ENCODE measurements at regions not wholly inside any gene's neighbourhood (a gene's known extent, or its start where the extent isn't known, plus 50 kb on each side); places are given as distances from the start of the nearest gene placed in this dataset.

- H3K9me3 Mint-ChIP-seq = peaks cover 0 to 16% (median 8%) of the 10 kb centered on the region in 7 donors
- no peaks in the 10 kb centered on the region for H3K36me3 Mint-ChIP-seq
- no peaks in the 10 kb centered on the region for H3K27me3 Mint-ChIP-seq
- H3K4me3 Mint-ChIP-seq = no peak overlapping the region
- DNase-seq (no peak), ATAC-seq (ENCODE audit: low read depth in 2 of 2) (no peak)
- H3K4me1 Mint-ChIP-seq = no peaks in the 10 kb centered on the region
- H3K27ac Mint-ChIP-seq = no peak overlapping the region
Observed at GRCh38 chr4:167290678-167291077, 56.4 kb upstream of the SPOCK3 start.

DNA sequence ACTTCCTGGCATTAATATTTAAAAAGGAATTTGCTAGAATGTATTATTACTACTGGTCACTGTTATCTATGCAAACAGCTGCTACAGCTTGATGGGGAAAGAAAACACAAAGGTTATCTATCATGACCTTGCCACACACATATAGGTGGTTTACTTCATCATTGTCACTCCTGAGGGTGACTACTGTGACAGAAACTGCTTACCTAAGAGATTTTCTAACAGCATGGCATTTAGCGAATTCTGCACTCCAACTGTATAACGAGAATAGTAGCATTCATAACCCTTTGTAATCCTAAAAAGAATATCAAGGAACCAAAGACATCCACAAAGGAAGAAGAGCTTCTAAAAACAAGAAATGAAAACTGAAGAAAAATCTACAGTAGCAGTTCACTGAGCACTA lies 74.6 kb upstream of the SPOCK3 start:
- Mint-ChIP-seq H3K36me3 (no peaks in the 10 kb centered on the region), H3K9me3 (peaks cover 0 to 6% (median 0%) of the 10 kb centered on the region in 7 donors), H3K27me3 (no peaks in the 10 kb centered on the region), H3K4me1 (no peaks in the 10 kb centered on the region), H3K4me3 (no peak overlapping the region), H3K27ac (no peak overlapping the region)
- ATAC-seq (ENCODE audit: low read depth in 2 of 2) (no peak), DNase-seq (no peak)

DNA sequence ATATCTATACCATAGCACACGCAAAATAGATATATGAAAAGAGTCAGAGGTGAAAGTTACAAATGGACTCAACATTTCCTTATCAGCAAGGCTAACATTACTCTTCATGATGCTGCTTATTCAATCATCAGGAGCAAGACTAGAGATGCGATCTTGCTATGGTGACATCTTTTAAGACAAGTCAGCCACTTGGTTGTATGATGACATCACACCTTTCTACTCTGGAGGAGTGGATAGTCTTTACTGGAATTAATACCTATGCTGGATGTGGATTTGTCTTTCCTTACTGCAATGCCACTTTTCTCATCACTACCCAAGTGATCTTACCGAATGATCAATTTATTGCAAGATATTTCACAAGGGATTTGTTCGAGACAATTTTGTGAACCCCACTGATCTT lies 87.0 kb upstream of the SPOCK3 start:
- ATAC-seq (ENCODE audit: low read depth in 2 of 2) (no peak), DNase-seq (no peak)
- H3K4me3 Mint-ChIP-seq = no peak overlapping the region
- peaks cover 0 to 5% (median 0%) of the 10 kb centered on the region in 7 donors for H3K9me3 Mint-ChIP-seq
- no peaks in the 10 kb centered on the region for H3K36me3 Mint-ChIP-seq
- no peak overlapping the region for H3K27ac Mint-ChIP-seq
- H3K4me1 Mint-ChIP-seq = no peaks in the 10 kb centered on the region
- no peaks in the 10 kb centered on the region for H3K27me3 Mint-ChIP-seq

DNA sequence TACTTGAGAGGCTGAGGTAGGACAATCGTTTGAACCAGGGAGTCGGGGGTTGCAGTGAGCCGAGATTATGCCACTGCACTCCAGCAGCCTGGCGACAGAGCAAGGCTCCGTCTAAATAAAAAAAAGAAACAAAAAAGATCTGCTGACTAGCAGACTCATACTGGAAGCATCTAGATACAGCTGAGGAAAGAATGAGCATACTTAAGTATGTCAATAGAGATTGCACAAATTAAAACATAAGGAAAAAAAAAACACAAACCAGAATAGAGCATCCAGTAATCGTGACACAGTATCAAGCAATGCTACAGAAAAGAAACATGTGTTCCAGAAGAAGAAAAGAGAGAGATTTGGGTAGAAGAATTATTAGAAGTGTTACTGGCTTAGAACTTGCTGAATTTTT lies 105.5 kb upstream of the SPOCK3 start:
- Mint-ChIP-seq H3K9me3 (peaks cover 2 to 14% (median 9%) of the 10 kb centered on the region in 7 donors), H3K4me3 (no peak overlapping the region), H3K36me3 (no peaks in the 10 kb centered on the region), H3K27me3 (no peaks in the 10 kb centered on the region), H3K4me1 (no peaks in the 10 kb centered on the region), H3K27ac (no peak overlapping the region)
- ATAC-seq (ENCODE audit: low read depth in 2 of 2) = no peak
- DNase-seq = no peak

GRCh38 chr4:167359711-167360110 lies 125.4 kb upstream of the SPOCK3 start:
- H3K4me3 Mint-ChIP-seq = no peak overlapping the region
- DNase-seq (no peak), ATAC-seq (ENCODE audit: low read depth in 2 of 2) (no peak)
- H3K4me1 Mint-ChIP-seq = no peaks in the 10 kb centered on the region
- peaks cover 0 to 4% (median 0%) of the 10 kb centered on the region in 7 donors for H3K9me3 Mint-ChIP-seq
- H3K27ac Mint-ChIP-seq = no peak overlapping the region
- H3K36me3 Mint-ChIP-seq = no peaks in the 10 kb centered on the region
- no peaks in the 10 kb centered on the region for H3K27me3 Mint-ChIP-seq

DNA sequence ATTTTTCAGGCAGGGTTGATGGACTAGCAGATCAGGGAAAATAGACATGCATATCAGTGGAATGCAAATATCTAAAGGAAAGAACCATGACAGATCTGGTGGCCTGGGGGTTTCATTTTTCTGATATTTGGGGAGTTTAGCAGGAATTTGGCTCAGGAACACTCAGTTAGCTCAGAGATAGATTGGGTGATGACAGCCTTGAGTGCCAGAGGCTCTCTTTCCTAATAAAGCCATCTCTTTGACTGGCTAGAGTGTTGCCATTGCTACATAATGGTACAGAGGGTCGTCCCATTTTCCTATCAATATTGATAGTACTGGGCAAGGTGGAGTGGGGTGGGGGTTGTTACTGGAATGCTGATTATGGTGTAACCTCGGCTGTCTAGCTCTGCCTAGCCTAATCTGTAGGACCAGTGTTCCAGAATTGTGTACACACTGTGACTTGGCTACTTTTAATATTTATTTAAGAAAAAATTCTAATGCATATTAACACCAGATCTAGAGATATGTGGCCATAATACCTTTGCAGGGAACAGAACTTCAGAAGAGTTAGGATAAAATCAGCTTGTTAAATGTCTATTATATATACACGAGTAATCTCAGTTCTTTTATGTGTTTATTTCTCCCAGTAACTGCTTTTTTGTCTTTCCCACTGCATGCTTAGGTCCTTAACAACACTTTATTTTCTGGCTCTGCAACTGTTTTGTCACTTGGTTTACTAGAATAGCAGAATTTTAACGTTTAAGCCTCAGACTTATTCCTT lies 145.0 kb upstream of the SPOCK3 start:
- Mint-ChIP-seq H3K4me3 (no peak overlapping the region), H3K4me1 (no peaks in the 10 kb centered on the region), H3K27me3 (no peaks in the 10 kb centered on the region), H3K27ac (no peak overlapping the region), H3K36me3 (no peaks in the 10 kb centered on the region), H3K9me3 (peaks cover 0 to 4% (median 1%) of the 10 kb centered on the region in 7 donors)
- no peak for ATAC-seq (ENCODE audit: low read depth in 2 of 2)
- no peak for DNase-seq

DNA sequence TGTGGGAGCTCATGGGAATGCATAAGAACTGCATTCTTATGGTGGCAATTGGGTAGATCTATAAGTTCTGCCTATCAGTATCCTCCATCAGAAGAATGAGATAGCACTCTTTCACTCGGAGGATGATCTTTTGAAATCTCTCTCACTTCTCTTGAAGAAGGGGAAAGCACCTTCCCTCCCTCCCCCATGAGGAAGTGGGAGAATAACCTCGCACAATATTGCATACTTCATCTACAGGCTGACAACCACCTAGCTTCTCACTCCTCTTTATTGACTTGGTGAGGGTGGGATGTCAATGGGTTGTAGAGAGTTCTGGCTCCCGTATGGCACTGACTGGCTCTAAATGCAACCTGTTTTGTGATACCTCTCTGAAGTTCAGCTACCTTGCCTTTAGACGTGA lies 146.7 kb upstream of the SPOCK3 start:
- Mint-ChIP-seq H3K9me3 (peaks cover 0 to 6% (median 1%) of the 10 kb centered on the region in 7 donors), H3K27me3 (no peaks in the 10 kb centered on the region), H3K27ac (no peak overlapping the region), H3K4me1 (no peaks in the 10 kb centered on the region), H3K4me3 (no peak overlapping the region), H3K36me3 (no peaks in the 10 kb centered on the region)
- no peak for DNase-seq
- no peak for ATAC-seq (ENCODE audit: low read depth in 2 of 2)

GRCh38 chr4:167383291-167383690 lies 149.0 kb upstream of the SPOCK3 start:
- H3K27ac Mint-ChIP-seq = no peak overlapping the region
- ATAC-seq (ENCODE audit: low read depth in 2 of 2) (no peak), DNase-seq (no peak)
- H3K36me3 Mint-ChIP-seq = no peaks in the 10 kb centered on the region
- no peak overlapping the region for H3K4me3 Mint-ChIP-seq
- H3K27me3 Mint-ChIP-seq = no peaks in the 10 kb centered on the region
- no peaks in the 10 kb centered on the region for H3K4me1 Mint-ChIP-seq
- peaks cover 0 to 9% (median 2%) of the 10 kb centered on the region in 7 donors for H3K9me3 Mint-ChIP-seq

GRCh38 chr4:167397586-167397985 lies 163.3 kb upstream of the SPOCK3 start:
- no peaks in the 10 kb centered on the region for H3K36me3 Mint-ChIP-seq
- no peaks in the 10 kb centered on the region for H3K4me1 Mint-ChIP-seq
- no peak overlapping the region for H3K27ac Mint-ChIP-seq
- no peaks in the 10 kb centered on the region for H3K27me3 Mint-ChIP-seq
- ATAC-seq (ENCODE audit: low read depth in 2 of 2) = no peak
- H3K4me3 Mint-ChIP-seq = no peak overlapping the region
- H3K9me3 Mint-ChIP-seq = peaks cover 0 to 7% (median 0%) of the 10 kb centered on the region in 7 donors
- no peak for DNase-seq

DNA sequence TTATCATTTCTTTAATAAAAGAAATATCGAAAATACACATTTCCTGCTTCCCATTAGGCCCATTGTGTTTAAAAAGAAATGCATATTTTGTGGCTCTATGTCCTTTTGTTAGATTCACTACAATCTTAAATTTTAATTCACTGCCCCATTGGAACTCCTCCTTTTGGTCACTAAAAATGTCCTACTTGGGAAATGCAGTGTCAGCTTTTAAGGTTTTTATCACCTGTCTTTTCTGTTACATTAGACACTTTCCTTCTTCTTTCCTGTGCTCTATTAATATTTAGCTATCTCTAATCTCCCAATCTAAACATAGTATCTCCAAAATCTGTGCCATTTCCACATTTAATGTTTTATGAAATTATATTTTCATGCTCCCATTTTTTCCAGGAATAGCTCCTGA lies 164.9 kb upstream of the SPOCK3 start:
- Mint-ChIP-seq H3K4me1 (no peaks in the 10 kb centered on the region), H3K36me3 (no peaks in the 10 kb centered on the region), H3K9me3 (peaks cover 0 to 7% (median 0%) of the 10 kb centered on the region in 7 donors), H3K27ac (no peak overlapping the region), H3K4me3 (no peak overlapping the region), H3K27me3 (no peaks in the 10 kb centered on the region)
- DNase-seq (no peak), ATAC-seq (ENCODE audit: low read depth in 2 of 2) (no peak)

DNA sequence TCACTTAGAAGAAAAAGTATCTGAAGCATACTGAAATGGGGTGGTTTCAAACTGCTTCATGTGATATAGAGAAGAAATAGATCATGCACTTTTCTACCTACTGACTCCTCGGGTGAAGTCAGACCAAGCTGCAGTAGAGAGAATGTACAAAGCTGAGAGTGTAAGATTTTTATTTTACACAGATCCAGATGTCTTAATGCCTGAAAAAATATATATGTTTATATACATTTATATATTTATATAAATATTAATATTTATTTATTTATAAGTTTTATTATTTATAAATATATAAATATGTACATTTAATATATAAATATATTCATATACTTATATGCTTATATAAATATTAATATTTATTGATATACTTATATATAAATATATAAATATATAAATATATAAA lies 171.9 kb upstream of the SPOCK3 start:
- DNase-seq (no peak), ATAC-seq (ENCODE audit: low read depth in 2 of 2) (no peak)
- no peaks in the 10 kb centered on the region for H3K4me1 Mint-ChIP-seq
- H3K27ac Mint-ChIP-seq = no peak overlapping the region
- H3K36me3 Mint-ChIP-seq = no peaks in the 10 kb centered on the region
- peaks cover 0 to 5% (median 0%) of the 10 kb centered on the region in 7 donors for H3K9me3 Mint-ChIP-seq
- no peaks in the 10 kb centered on the region for H3K27me3 Mint-ChIP-seq
- H3K4me3 Mint-ChIP-seq = no peak overlapping the region

DNA sequence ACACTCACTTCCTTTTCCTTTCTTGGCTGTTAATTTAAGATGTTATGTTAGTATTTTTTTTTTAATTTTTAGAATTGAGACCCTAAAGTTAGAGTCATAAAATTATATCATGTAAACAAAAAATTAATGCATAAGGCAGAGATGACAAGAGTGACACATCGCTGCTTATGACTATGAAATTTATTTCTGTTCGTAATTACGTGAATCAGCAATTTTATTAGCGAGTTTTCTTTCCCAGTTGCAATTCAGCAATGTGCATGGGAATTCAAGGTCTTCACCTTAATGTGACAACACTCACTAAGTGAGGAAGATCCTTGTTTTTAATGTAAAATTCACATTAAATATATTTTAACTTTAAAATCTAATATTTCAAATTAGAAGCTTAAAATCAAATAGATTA lies 181.2 kb upstream of the SPOCK3 start:
- DNase-seq (no peak), ATAC-seq (ENCODE audit: low read depth in 2 of 2) (no peak)
- Mint-ChIP-seq H3K4me3 (no peak overlapping the region), H3K27me3 (no peaks in the 10 kb centered on the region), H3K4me1 (no peaks in the 10 kb centered on the region), H3K36me3 (no peaks in the 10 kb centered on the region), H3K9me3 (peaks cover 0 to 11% (median 0%) of the 10 kb centered on the region in 7 donors), H3K27ac (no peak overlapping the region)

- peak overlapping the region in 1 of 8 donors; percentile 29 for H3K4me3 Mint-ChIP-seq
- H3K27ac Mint-ChIP-seq = no peak overlapping the region
- DNase-seq (no peak), ATAC-seq (ENCODE audit: low read depth in 2 of 2) (no peak)
- H3K4me1 Mint-ChIP-seq = no peaks in the 10 kb centered on the region
- no peaks in the 10 kb centered on the region for H3K36me3 Mint-ChIP-seq
- no peaks in the 10 kb centered on the region for H3K27me3 Mint-ChIP-seq
- H3K9me3 Mint-ChIP-seq = peaks cover 0 to 11% (median 2%) of the 10 kb centered on the region in 7 donors
Observed at GRCh38 chr4:167419468-167420140, 185.3 kb upstream of the SPOCK3 start.

- Mint-ChIP-seq H3K27me3 (no peaks in the 10 kb centered on the region), H3K4me1 (no peaks in the 10 kb centered on the region), H3K9me3 (peaks cover 0 to 15% (median 2%) of the 10 kb centered on the region in 7 donors), H3K27ac (no peak overlapping the region), H3K4me3 (no peak overlapping the region), H3K36me3 (no peaks in the 10 kb centered on the region)
- ATAC-seq (ENCODE audit: low read depth in 2 of 2) = no peak
- DNase-seq = no peak
Observed at GRCh38 chr4:167421201-167421600, 186.9 kb upstream of the SPOCK3 start.

Measured in naive B cell (primary cell).